GM20000 (cell line): ENCODE measurements at regions not wholly inside any gene's neighbourhood (a gene's known extent, or its start where the extent isn't known, plus 50 kb on each side); places are given as distances from the start of the nearest gene placed in this dataset.

Experiments
- DNase-seq: peaks from one replicate; pipeline ENCODE4 v3.0.0; 2012; ENCODE audit warnings: low spot score
- CTCF ChIP-seq: IDR thresholded peaks from 2 replicates; pipeline ENCODE4 v1.5.1; 2012; ENCODE audit warnings: mild to moderate bottlenecking, control low read depth; ENCODE audit errors: extremely low read depth, missing control alignments

- no peak for DNase-seq
- TF ChIP-seq CTCF = no peak
Observed at GRCh38 chr10:126846959-126847358, 58.3 kb upstream of the DOCK1 start.

- DNase-seq = no peak
- TF ChIP-seq CTCF = no peak
Observed at GRCh38 chr10:126847666-126848065, 57.6 kb upstream of the DOCK1 start.

- no peak for TF ChIP-seq CTCF
- no peak for DNase-seq
Observed at GRCh38 chr10:126849646-126850045, 55.6 kb upstream of the DOCK1 start.

GRCh38 chr10:126851414-126852108, 53.7 kb upstream of the DOCK1 start:
- TF ChIP-seq CTCF = no peak
- no peak for DNase-seq

GRCh38 chr10:126854726-126855495, 50.3 kb upstream of the DOCK1 start:
- TF ChIP-seq CTCF = no peak
- no peak for DNase-seq
